Nephron progenitor cell (in vitro differentiated cells): ENCODE measurements at regions not wholly inside any gene's neighbourhood (a gene's known extent, or its start where the extent isn't known, plus 50 kb on each side); places are given as distances from the start of the nearest gene placed in this dataset.
"Not testable (repeated sequence)": the region's sequence is repeated elsewhere in the genome, so short reads cannot be mapped to it uniquely, and the experiment has no call there.

Source experiments
- DNase-seq: peaks from one replicate; pipeline ENCODE4 v3.0.0; 2021
- H3K27ac Mint-ChIP-seq: 2 replicates; pipeline ENCODE4 v1.8.0; 2021; ENCODE audit warnings: mild to moderate bottlenecking, moderate library complexity, mixed read lengths
- H3K27me3 Mint-ChIP-seq: 2 replicates; pipeline ENCODE4 v1.8.0; 2021; ENCODE audit warnings: mild to moderate bottlenecking, low read depth, mixed read lengths; ENCODE audit not compliant: poor library complexity
- H3K36me3 Mint-ChIP-seq: 2 replicates; pipeline ENCODE4 v1.8.0; 2021; ENCODE audit warnings: low read depth, mixed read lengths
- H3K4me1 Mint-ChIP-seq: 2 replicates; pipeline ENCODE4 v1.8.0; 2021; ENCODE audit warnings: mixed read lengths
- H3K4me3 Mint-ChIP-seq: 2 replicates; pipeline ENCODE4 v1.8.0; 2021; ENCODE audit warnings: mild to moderate bottlenecking, moderate library complexity, mixed read lengths
- H3K9me3 Mint-ChIP-seq: 2 replicates; pipeline ENCODE4 v1.8.0; 2021; ENCODE audit warnings: mild to moderate bottlenecking, moderate library complexity, mixed read lengths
- CTCF ChIP-seq: fragments of 200-600 bp; sonication (generic); IDR thresholded peaks from 2 replicates; pipeline ENCODE4 v1.5.0; 2021; ENCODE audit warnings: antibody characterized with exemption

GRCh38 chr2:63740943-63741342 is 100.8 kb upstream of the UGP2 start:
- H3K4me3 Mint-ChIP-seq = no peak overlapping the region
- H3K27ac Mint-ChIP-seq = no peak overlapping the region
- H3K9me3 Mint-ChIP-seq = no peaks in the 10 kb centered on the region
- no peaks in the 10 kb centered on the region for H3K27me3 Mint-ChIP-seq
- H3K4me1 Mint-ChIP-seq = no peaks in the 10 kb centered on the region
- no peak for TF ChIP-seq CTCF
- no peak for DNase-seq
- H3K36me3 Mint-ChIP-seq = no peaks in the 10 kb centered on the region

- no peak for DNase-seq
- Mint-ChIP-seq H3K36me3 (no peaks in the 10 kb centered on the region), H3K4me1 (no peaks in the 10 kb centered on the region), H3K27me3 (no peaks in the 10 kb centered on the region), H3K9me3 (peaks cover 6% of the 10 kb centered on the region), H3K27ac (no peak overlapping the region), H3K4me3 (no peak overlapping the region)
- TF ChIP-seq CTCF = no peak
These were observed 99.7 kb upstream of the UGP2 start for GRCh38 chr2:63741884-63742579.

- H3K27me3 Mint-ChIP-seq = no peaks in the 10 kb centered on the region
- H3K27ac Mint-ChIP-seq = no peak overlapping the region
- no peak overlapping the region for H3K4me3 Mint-ChIP-seq
- no peak for TF ChIP-seq CTCF
- no peaks in the 10 kb centered on the region for H3K4me1 Mint-ChIP-seq
- DNase-seq = no peak
- H3K36me3 Mint-ChIP-seq = no peaks in the 10 kb centered on the region
- H3K9me3 Mint-ChIP-seq = peaks cover 11% of the 10 kb centered on the region
These were observed 99.1 kb upstream of the UGP2 start for GRCh38 chr2:63742580-63742976.

GRCh38 chr2:63743170-63743981 is 98.3 kb upstream of the UGP2 start:
- DNase-seq = no peak
- H3K27ac Mint-ChIP-seq = no peak overlapping the region
- no peaks in the 10 kb centered on the region for H3K4me1 Mint-ChIP-seq
- no peaks in the 10 kb centered on the region for H3K36me3 Mint-ChIP-seq
- no peak overlapping the region for H3K4me3 Mint-ChIP-seq
- peaks cover 12% of the 10 kb centered on the region for H3K9me3 Mint-ChIP-seq
- TF ChIP-seq CTCF = no peak
- no peaks in the 10 kb centered on the region for H3K27me3 Mint-ChIP-seq

- H3K27me3 Mint-ChIP-seq = no peaks in the 10 kb centered on the region
- H3K4me3 Mint-ChIP-seq = no peak overlapping the region
- DNase-seq = no peak
- no peaks in the 10 kb centered on the region for H3K36me3 Mint-ChIP-seq
- H3K27ac Mint-ChIP-seq = no peak overlapping the region
- no peak for TF ChIP-seq CTCF
- H3K4me1 Mint-ChIP-seq = no peaks in the 10 kb centered on the region
- peaks cover 16% of the 10 kb centered on the region for H3K9me3 Mint-ChIP-seq
These were observed 97.4 kb upstream of the UGP2 start for GRCh38 chr2:63743982-63744966.

- H3K27me3 Mint-ChIP-seq, H3K4me1 Mint-ChIP-seq, H3K27ac Mint-ChIP-seq, H3K4me3 Mint-ChIP-seq, DNase-seq, H3K36me3 Mint-ChIP-seq: not testable (repeated sequence)
- peaks cover 16% of the 10 kb centered on the region for H3K9me3 Mint-ChIP-seq
These were observed 95.1 kb upstream of the UGP2 start for GRCh38 chr2:63746548-63746947.
